ENCODE measurements at regions not wholly inside any gene's neighbourhood (a gene's known extent, or its start where the extent isn't known, plus 50 kb on each side); places are given as distances from the start of the nearest gene placed in this dataset.
"Not testable (repeated sequence)": the region's sequence is repeated elsewhere in the genome, so short reads cannot be mapped to it uniquely, and the experiment has no call there.

DNA sequence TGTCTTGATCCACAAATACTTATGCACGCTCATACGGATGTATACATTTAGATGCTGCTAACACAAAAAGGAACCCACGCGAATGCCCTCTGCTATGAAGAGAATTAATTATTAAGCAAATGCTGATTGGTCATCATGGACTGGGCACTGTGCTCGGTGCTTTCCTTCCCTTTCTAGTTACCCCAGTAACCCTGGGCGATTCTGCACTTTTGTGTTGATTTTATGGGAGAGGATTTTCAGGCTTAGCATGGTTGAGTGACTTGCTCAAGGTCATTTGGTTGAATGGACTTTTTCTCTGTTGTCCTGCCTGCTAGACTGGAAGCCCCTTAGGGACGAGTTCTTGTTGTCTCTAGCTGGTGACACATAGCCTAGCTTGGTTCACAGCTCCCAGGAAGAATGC, 94.8 kb upstream of the CRYM start:
- TF ChIP-seq, protein P1, sequence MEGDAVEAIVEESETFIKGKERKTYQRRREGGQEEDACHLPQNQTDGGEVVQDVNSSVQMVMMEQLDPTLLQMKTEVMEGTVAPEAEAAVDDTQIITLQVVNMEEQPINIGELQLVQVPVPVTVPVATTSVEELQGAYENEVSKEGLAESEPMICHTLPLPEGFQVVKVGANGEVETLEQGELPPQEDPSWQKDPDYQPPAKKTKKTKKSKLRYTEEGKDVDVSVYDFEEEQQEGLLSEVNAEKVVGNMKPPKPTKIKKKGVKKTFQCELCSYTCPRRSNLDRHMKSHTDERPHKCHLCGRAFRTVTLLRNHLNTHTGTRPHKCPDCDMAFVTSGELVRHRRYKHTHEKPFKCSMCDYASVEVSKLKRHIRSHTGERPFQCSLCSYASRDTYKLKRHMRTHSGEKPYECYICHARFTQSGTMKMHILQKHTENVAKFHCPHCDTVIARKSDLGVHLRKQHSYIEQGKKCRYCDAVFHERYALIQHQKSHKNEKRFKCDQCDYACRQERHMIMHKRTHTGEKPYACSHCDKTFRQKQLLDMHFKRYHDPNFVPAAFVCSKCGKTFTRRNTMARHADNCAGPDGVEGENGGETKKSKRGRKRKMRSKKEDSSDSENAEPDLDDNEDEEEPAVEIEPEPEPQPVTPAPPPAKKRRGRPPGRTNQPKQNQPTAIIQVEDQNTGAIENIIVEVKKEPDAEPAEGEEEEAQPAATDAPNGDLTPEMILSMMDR (IDR thresholded peaks at IDR 0.05), result not testable (repeated sequence)
- not testable (repeated sequence) for TF ChIP-seq POLR2A (IDR thresholded peaks at IDR 0.05)
